Stimulated activated naive CD4-positive, alpha-beta T cell treated with Interleukin-2 at 50 U/mL for 16 hours (primary cell): ENCODE measurements at regions not wholly inside any gene's neighbourhood (a gene's known extent, or its start where the extent isn't known, plus 50 kb on each side); places are given as distances from the start of the nearest gene placed in this dataset.

Experiments used
- DNase-seq: peaks from one replicate; lab custom pipeline; 2025; lab: John Stamatoyannopoulos, UW

- no peak for DNase-seq
Measured at GRCh38 chrX:40149286-40150175, 51.8 kb upstream of the BCOR start.

- no peak for DNase-seq
Measured at GRCh38 chrX:40148385-40149285, 50.9 kb upstream of the BCOR start.

GRCh38 chrX:40147971-40148370 is 50.2 kb upstream of the BCOR start:
- DNase-seq, result no peak
